ENCODE measurements at regions not wholly inside any gene's neighbourhood (a gene's known extent, or its start where the extent isn't known, plus 50 kb on each side); places are given as distances from the start of the nearest gene placed in this dataset.

GRCh38 chr1:9419369-9420041, 119.8 kb upstream of the SLC25A33 start:
- Mint-ChIP-seq H3K4me1 (peaks cover 23 to 50% (median 37%) of the 10 kb centered on the region in 3 donors), H3K27me3 (peaks cover 13% of the 10 kb centered on the region), H3K36me3 (peaks cover 3% of the 10 kb centered on the region), H3K4me3 (peak overlapping the region in 1 of 4 donors; percentile 78), H3K27ac (peak overlapping the region in 1 of 3 donors; percentile 3), H3K9me3 (peaks cover 0 to 9% (median 0%) of the 10 kb centered on the region in 3 donors)

- peak overlapping the region in 3 of 4 donors; percentile 28 to 70 (median 50) for H3K4me3 Mint-ChIP-seq
- H3K36me3 Mint-ChIP-seq = peaks cover 3% of the 10 kb centered on the region
- peaks cover 16% of the 10 kb centered on the region for H3K27me3 Mint-ChIP-seq
- peak overlapping the region in 2 of 3 donors; percentile 40 to 52 for H3K27ac Mint-ChIP-seq
- peaks cover 36 to 61% (median 48%) of the 10 kb centered on the region in 3 donors for H3K4me1 Mint-ChIP-seq
- peaks cover 0 to 9% (median 0%) of the 10 kb centered on the region in 3 donors for H3K9me3 Mint-ChIP-seq
Measured at GRCh38 chr1:9420835-9421532, 118.3 kb upstream of the SLC25A33 start.

GRCh38 chr1:9421533-9421873, 117.8 kb upstream of the SLC25A33 start:
- Mint-ChIP-seq H3K4me3 (peak overlapping the region in 2 of 4 donors; percentile 28 to 70), H3K36me3 (peaks cover 3% of the 10 kb centered on the region), H3K27ac (peak overlapping the region in 1 of 3 donors; percentile 40), H3K27me3 (peaks cover 16% of the 10 kb centered on the region), H3K4me1 (peaks cover 41 to 62% (median 50%) of the 10 kb centered on the region in 3 donors), H3K9me3 (peaks cover 0 to 9% (median 0%) of the 10 kb centered on the region in 3 donors)

GRCh38 chr1:9422321-9422720, 116.9 kb upstream of the SLC25A33 start:
- Mint-ChIP-seq H3K4me1 (peaks cover 43 to 59% (median 48%) of the 10 kb centered on the region in 3 donors), H3K27me3 (peaks cover 16% of the 10 kb centered on the region), H3K36me3 (peaks cover 3% of the 10 kb centered on the region), H3K4me3 (peak overlapping the region in 1 of 4 donors; percentile 21), H3K27ac (peak overlapping the region in 1 of 3 donors; percentile 60), H3K9me3 (peaks cover 0 to 9% (median 0%) of the 10 kb centered on the region in 3 donors)

- peaks cover 0 to 7% (median 0%) of the 10 kb centered on the region in 3 donors for H3K9me3 Mint-ChIP-seq
- peaks cover 3% of the 10 kb centered on the region for H3K36me3 Mint-ChIP-seq
- H3K27ac Mint-ChIP-seq = peak overlapping the region in 2 of 3 donors; percentile 31 to 60
- H3K4me1 Mint-ChIP-seq = peaks cover 37 to 53% (median 45%) of the 10 kb centered on the region in 3 donors
- peak overlapping the region in 3 of 4 donors; percentile 21 to 53 (median 43) for H3K4me3 Mint-ChIP-seq
- H3K27me3 Mint-ChIP-seq = peaks cover 16% of the 10 kb centered on the region
Measured at GRCh38 chr1:9422911-9423505, 116.3 kb upstream of the SLC25A33 start.

- Mint-ChIP-seq H3K9me3 (peaks cover 0 to 7% (median 0%) of the 10 kb centered on the region in 3 donors), H3K27ac (peak overlapping the region in 1 of 3 donors; percentile 99), H3K36me3 (peaks cover 3% of the 10 kb centered on the region), H3K27me3 (peaks cover 14% of the 10 kb centered on the region), H3K4me1 (peaks cover 45 to 55% (median 48%) of the 10 kb centered on the region in 3 donors), H3K4me3 (peak overlapping the region in 2 of 4 donors; percentile 45 to 60)
Measured at GRCh38 chr1:9424261-9424660, 115.0 kb upstream of the SLC25A33 start.

- H3K4me3 Mint-ChIP-seq = peak overlapping the region; percentile 61 to 90 (median 87)
- peaks cover 0 to 7% (median 0%) of the 10 kb centered on the region in 3 donors for H3K9me3 Mint-ChIP-seq
- H3K27me3 Mint-ChIP-seq = peaks cover 14% of the 10 kb centered on the region
- peaks cover 1% of the 10 kb centered on the region for H3K36me3 Mint-ChIP-seq
- peak overlapping the region; percentile 96 to 99 (median 96) for H3K27ac Mint-ChIP-seq
- peaks cover 42 to 50% (median 44%) of the 10 kb centered on the region in 3 donors for H3K4me1 Mint-ChIP-seq
Measured at GRCh38 chr1:9425859-9426258, 113.4 kb upstream of the SLC25A33 start.

- peak overlapping the region; percentile 61 to 90 (median 87) for H3K4me3 Mint-ChIP-seq
- H3K9me3 Mint-ChIP-seq = peaks cover 0 to 7% (median 0%) of the 10 kb centered on the region in 3 donors
- H3K4me1 Mint-ChIP-seq = peaks cover 41 to 48% (median 41%) of the 10 kb centered on the region in 3 donors
- peak overlapping the region; percentile 96 to 99 (median 96) for H3K27ac Mint-ChIP-seq
- peaks cover 1% of the 10 kb centered on the region for H3K36me3 Mint-ChIP-seq
- H3K27me3 Mint-ChIP-seq = peaks cover 14% of the 10 kb centered on the region
Measured at GRCh38 chr1:9426291-9426711, 113.0 kb upstream of the SLC25A33 start.

- H3K27me3 Mint-ChIP-seq = peaks cover 14% of the 10 kb centered on the region
- H3K9me3 Mint-ChIP-seq = peaks cover 0 to 7% (median 0%) of the 10 kb centered on the region in 3 donors
- H3K27ac Mint-ChIP-seq = peak overlapping the region; percentile 71 to 99 (median 96)
- peaks cover 41 to 45% (median 41%) of the 10 kb centered on the region in 3 donors for H3K4me1 Mint-ChIP-seq
- peaks cover 1% of the 10 kb centered on the region for H3K36me3 Mint-ChIP-seq
- H3K4me3 Mint-ChIP-seq = peak overlapping the region in 3 of 4 donors; percentile 85 to 90 (median 89)
Measured at GRCh38 chr1:9427388-9427787, 111.9 kb upstream of the SLC25A33 start.

GRCh38 chr1:9428601-9429341, 110.5 kb upstream of the SLC25A33 start:
- Mint-ChIP-seq H3K4me1 (peaks cover 37 to 41% (median 39%) of the 10 kb centered on the region in 3 donors), H3K4me3 (peak overlapping the region; percentile 90 to 98 (median 97)), H3K27ac (peak overlapping the region; percentile 96 to 98 (median 96)), H3K27me3 (peaks cover 3% of the 10 kb centered on the region), H3K36me3 (peaks cover 2% of the 10 kb centered on the region), H3K9me3 (no peaks in the 10 kb centered on the region)

GRCh38 chr1:9429342-9429711, 109.9 kb upstream of the SLC25A33 start:
- peaks cover 3% of the 10 kb centered on the region for H3K27me3 Mint-ChIP-seq
- H3K36me3 Mint-ChIP-seq = peaks cover 2% of the 10 kb centered on the region
- H3K4me1 Mint-ChIP-seq = peaks cover 37 to 41% (median 39%) of the 10 kb centered on the region in 3 donors
- H3K4me3 Mint-ChIP-seq = peak overlapping the region; percentile 90 to 98 (median 97)
- no peaks in the 10 kb centered on the region for H3K9me3 Mint-ChIP-seq
- H3K27ac Mint-ChIP-seq = peak overlapping the region; percentile 96 to 98 (median 96)

- peaks cover 7% of the 10 kb centered on the region for H3K27me3 Mint-ChIP-seq
- H3K4me1 Mint-ChIP-seq = peaks cover 4 to 9% (median 5%) of the 10 kb centered on the region in 3 donors
- peaks cover 2% of the 10 kb centered on the region for H3K36me3 Mint-ChIP-seq
- peak overlapping the region in 1 of 4 donors; percentile 20 for H3K4me3 Mint-ChIP-seq
- no peak overlapping the region for H3K27ac Mint-ChIP-seq
- no peaks in the 10 kb centered on the region for H3K9me3 Mint-ChIP-seq
Measured at GRCh38 chr1:9434247-9435152, 104.8 kb upstream of the SLC25A33 start.

- no peak overlapping the region for H3K27ac Mint-ChIP-seq
- H3K4me1 Mint-ChIP-seq = peaks cover 0 to 2% (median 0%) of the 10 kb centered on the region in 3 donors
- H3K4me3 Mint-ChIP-seq = no peak overlapping the region
Measured at GRCh38 chr1:9435153-9435636, 104.1 kb upstream of the SLC25A33 start.

More at GRCh38 chr1:9435153-9435636, 104.1 kb upstream of the SLC25A33 start:
- Mint-ChIP-seq H3K27me3 (peaks cover 7% of the 10 kb centered on the region), H3K9me3 (no peaks in the 10 kb centered on the region), H3K36me3 (peaks cover 2% of the 10 kb centered on the region)

Measured in IgD-negative memory B cell (primary cell).